Urothelium cell line (cell line): ENCODE measurements at regions not wholly inside any gene's neighbourhood (a gene's known extent, or its start where the extent isn't known, plus 50 kb on each side); places are given as distances from the start of the nearest gene placed in this dataset.
"Not testable (repeated sequence)": the region's sequence is repeated elsewhere in the genome, so short reads cannot be mapped to it uniquely, and the experiment has no call there.

ENCODE experiments used
- DNase-seq: peaks from one replicate; pipeline ENCODE4 v3.0.0; 2011; ENCODE audit warnings: low spot score, mixed read lengths
- FAIRE-seq: peaks from 2 replicates; lab custom pipeline; 2011; peaks lifted over from hg19 to GRCh38; lab: Jason Lieb, UNC

DNA sequence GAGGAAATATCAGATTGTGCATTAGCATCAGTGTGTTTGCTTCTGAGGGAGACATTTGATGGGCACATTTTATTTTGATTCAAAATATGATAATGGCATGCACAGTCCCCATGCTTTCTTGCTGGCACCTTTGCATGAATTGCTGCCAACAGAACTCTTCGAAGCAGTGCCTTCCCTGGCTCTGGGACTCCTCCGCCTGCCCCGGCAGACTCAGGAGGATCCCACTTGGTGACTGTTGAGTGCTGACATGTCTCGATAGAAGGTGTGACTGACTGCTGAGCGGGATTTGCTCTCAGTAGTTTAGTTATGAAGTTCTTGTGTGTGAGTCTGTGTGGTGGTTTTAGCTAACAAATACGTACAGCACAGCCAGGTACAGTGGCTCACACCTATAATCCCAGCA is 239.7 kb downstream of the FGF9 start:
- DNase-seq (no peak), FAIRE-seq (no peak)

DNA sequence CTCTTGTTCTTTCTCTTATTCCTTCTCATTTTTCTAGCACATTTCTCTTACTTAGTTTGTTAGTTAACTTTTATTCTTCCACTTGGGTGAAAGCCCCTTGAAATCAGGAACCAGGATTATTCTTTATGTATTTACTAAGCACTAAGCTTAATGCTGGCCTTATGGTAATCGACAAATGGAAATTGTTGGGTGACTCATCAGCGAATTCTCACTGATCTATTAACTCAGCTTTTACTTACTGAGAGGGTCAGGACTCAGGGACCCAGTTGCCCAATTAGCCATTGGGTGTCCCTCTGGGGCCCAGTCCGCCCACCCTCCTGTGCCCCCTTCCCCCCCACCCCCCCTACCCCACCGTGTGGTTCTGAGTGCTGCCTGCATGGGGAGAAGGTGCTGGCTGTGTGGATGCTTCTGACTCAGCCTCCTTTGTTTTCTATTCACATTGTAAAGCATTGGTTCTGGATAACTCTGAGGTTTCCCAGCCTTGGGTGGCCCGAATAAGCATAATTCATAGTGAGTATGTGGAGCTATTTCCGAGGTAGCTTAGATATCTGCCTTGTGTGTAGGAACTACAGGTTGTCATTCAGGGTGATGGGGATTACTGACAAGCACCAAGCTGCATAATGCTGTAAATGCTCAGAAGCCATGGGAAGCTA is 240.9 kb downstream of the FGF9 start:
- FAIRE-seq: no peak
- DNase-seq: no peak

DNA sequence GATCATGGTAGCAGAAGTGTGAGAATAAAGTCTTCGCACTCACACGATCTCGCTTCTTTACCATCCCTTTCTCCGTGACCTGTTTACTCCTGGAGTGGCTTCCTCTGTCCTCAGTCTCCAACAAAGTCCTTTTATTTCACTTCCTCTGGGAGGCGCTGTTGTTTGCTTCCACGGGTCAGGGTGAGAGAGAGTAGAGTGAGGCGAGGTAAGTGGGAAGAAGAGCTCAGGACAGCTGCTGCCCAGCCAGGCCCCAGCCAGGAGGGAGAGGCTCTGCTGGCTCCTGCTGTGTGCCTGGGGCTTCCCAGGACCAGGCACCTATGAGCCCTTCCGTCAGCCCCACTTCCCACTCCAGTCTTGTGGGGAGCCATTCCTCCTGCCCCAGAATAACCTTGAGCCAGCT is 242.1 kb downstream of the FGF9 start:
- FAIRE-seq (no peak), DNase-seq (no peak)

- DNase-seq (no peak), FAIRE-seq (no peak)
These were observed 246.5 kb downstream of the FGF9 start for GRCh38 chr13:21917086-21918015.

DNA sequence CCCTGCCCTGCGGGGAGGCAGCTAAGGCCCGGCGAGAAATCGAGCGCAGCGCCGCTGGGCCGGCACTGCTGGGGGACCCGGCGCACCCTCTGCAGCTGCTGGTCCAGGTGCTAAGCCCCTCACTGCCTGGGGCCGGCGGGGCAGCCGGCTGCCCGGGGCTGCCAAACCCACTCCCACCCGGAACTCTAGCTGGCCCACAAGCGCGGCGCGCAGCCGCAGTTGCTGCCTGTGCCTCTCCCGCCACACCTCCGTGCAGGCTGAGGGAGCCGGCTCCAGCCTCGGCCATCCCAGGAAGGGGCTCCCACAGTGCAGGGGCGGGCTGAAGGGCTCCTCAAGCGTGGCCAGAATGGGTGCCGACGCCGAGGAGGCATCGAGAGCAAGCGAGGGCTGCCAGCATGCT is 249.9 kb downstream of the FGF9 start:
- FAIRE-seq, DNase-seq: not testable (repeated sequence)

DNA sequence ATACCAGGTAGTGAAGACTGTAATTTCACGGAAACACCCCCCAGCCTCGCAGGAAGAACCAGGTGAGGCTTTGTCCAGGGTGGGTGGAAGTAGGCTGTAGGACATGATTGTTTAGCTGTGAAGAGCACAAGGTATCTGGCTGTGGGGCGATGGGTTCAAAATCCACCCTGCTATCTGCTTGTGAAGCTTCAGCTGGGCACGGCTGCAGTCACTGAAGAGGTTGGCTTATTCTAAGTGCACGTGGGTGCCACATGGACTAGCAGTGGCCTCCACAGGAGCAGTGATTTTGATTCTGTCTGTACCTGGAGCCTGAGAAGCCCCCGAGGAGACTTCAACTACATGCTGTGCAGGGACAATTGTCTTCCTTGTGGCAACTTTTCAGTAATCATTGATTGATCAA is 254.1 kb downstream of the FGF9 start:
- DNase-seq: no peak
- FAIRE-seq: no peak

- FAIRE-seq (no peak), DNase-seq (no peak)
These were observed 254.8 kb downstream of the FGF9 start for GRCh38 chr13:21925720-21926119.

DNA sequence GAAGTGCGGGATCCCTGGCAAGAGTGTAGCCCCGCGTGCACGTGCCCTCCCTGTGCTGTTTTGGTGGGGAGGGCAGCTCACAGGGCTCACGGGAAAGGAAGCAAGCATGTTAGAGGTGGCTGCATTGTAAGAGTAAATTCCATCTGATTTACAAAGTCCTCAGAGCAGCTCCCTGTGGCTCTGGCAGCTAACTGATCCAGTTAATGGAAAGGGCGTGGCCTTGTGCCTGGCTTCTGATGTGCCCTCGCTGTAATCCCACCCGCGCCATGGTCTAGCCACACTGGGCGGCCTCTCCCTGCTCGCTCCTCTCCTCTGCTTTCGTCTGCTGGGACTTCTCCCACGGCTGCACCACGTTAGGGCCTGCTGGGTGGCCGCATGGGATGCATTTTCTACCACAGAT is 258.5 kb downstream of the FGF9 start:
- no peak for FAIRE-seq

GRCh38 chr13:21930536-21930935 is 259.7 kb downstream of the FGF9 start:
- DNase-seq: no peak
- no peak for FAIRE-seq

More for the DNA sequence above, 258.5 kb downstream of the FGF9 start:
- DNase-seq: no peak

DNA sequence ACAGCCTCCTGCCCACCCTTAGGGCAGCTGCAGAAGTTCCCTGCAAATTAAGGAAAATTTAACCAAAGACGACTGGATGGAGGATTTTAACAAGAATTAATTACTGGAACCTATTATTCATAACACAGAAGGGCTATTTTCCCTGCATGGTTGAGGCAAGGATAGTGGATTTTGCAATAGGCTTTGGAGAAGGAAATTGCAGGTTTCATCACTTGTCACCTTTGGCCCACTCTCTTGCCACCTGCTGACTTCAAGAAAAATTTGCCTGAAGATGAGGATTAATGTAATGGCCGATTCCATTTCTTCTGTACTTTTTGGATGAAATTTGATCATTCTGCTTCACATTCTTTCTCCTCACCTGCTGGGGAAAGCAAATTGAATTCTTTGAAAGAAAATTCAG is 261.7 kb downstream of the FGF9 start:
- FAIRE-seq (no peak), DNase-seq (no peak)

GRCh38 chr13:21932996-21933395 is 262.1 kb downstream of the FGF9 start:
- DNase-seq (no peak), FAIRE-seq (no peak)

DNA sequence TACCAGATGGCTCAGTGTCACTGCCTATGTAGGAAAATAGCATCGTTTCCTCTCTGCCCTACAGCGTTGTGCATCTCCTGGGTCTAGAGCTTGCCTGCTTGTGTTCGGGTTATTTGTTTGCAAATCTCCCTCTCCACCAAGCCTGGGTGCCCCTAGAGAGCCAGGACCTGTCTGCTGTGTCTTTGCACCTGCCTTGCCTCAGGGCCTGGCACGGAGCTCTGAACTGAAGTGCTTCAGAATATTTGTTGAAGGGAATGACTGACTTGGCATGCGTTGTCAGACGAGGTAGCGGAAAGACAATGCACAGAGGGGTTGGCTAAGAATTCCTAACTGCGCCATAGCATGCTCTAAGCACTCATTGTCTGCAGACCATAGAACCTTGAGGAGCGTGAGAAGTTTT is 263.4 kb downstream of the FGF9 start:
- DNase-seq (no peak), FAIRE-seq (no peak)

GRCh38 chr13:21936674-21937073 is 265.8 kb downstream of the FGF9 start:
- FAIRE-seq (no peak), DNase-seq (no peak)

GRCh38 chr13:21938168-21938567 is 267.3 kb downstream of the FGF9 start:
- DNase-seq (no peak), FAIRE-seq (no peak)

GRCh38 chr13:21938636-21939035 is 267.8 kb downstream of the FGF9 start:
- FAIRE-seq: no peak
- no peak for DNase-seq

- DNase-seq (no peak), FAIRE-seq (no peak)
These were observed 271.2 kb downstream of the FGF9 start for GRCh38 chr13:21942061-21942460.

DNA sequence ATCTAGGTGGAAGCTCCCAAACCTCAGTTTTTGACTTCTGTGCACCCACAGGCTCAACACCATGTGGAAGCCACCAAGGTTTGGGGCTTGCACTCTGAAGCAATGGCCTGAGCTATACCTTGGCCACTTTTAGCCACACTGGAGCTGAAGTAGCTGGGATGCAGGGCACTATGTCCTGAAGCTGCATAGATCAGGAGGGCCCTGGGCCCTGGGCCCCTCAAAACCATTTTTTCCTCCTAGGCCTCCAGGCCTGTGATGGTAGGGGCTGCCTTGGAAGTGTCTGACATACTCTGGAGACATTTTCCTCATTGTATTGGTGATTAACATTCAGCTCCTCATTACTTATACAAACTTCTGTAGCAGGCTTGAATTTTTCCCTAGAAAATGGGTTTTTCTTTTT is 273.7 kb downstream of the FGF9 start:
- FAIRE-seq: no peak

GRCh38 chr13:21945195-21945594 is 274.3 kb downstream of the FGF9 start:
- DNase-seq (no peak), FAIRE-seq (no peak)

More for the DNA sequence above, 273.7 kb downstream of the FGF9 start:
- DNase-seq: no peak

- DNase-seq (no peak), FAIRE-seq (no peak)
These were observed 276.1 kb downstream of the FGF9 start for GRCh38 chr13:21946964-21947363.

- no peak for DNase-seq
- FAIRE-seq: no peak
These were observed 278.0 kb downstream of the FGF9 start for GRCh38 chr13:21948769-21949474.

- DNase-seq: no peak
- FAIRE-seq: no peak
These were observed 279.1 kb downstream of the FGF9 start for GRCh38 chr13:21949818-21950429.
